Thyroid gland (tissue), 4 donors: ENCODE measurements at regions not wholly inside any gene's neighbourhood (a gene's known extent, or its start where the extent isn't known, plus 50 kb on each side); places are given as distances from the start of the nearest gene placed in this dataset.
A peak's percentile ranks its signal among the peaks of the same experiment; 100 is the strongest.
"Not testable (repeated sequence)": the region's sequence is repeated elsewhere in the genome, so short reads cannot be mapped to it uniquely, and the experiment has no call there.

Experiments
- DNase-seq, 2 donors: peaks; one replicate each; pipeline ENCODE4 v3.0.0-alpha.2; 2019
- H3K27ac ChIP-seq, 3 donors: fragments of 200-600 bp; sonication (generic); 1 replicate in 2 of 3; 2 replicates in 1 of 3; pipeline ENCODE4 v1.5.1; 2016 to 2019; ENCODE audit warnings: mild to moderate bottlenecking in 1 of 3, moderate library complexity in 1 of 3
- H3K27me3 ChIP-seq: fragments of 200-600 bp; sonication (generic); one replicate; pipeline ENCODE4 v1.5.1; 2019
- H3K36me3 ChIP-seq, 2 donors: fragments of 200-600 bp; sonication (generic); one replicate each; pipeline ENCODE4 v1.5.1; 2016 to 2019
- H3K4me1 ChIP-seq, 2 donors: fragments of 200-600 bp; sonication (generic); one replicate each; pipeline ENCODE4 v1.5.1; 2017 to 2019
- H3K4me3 ChIP-seq, 3 donors: fragments of 200-600 bp; sonication (generic); replicated peaks in 1 of 3; 1 replicate in 2 of 3; 2 replicates in 1 of 3; pipeline ENCODE4 v1.5.1; 2016; ENCODE audit warnings: mild to moderate bottlenecking in 1 of 3
- H3K9me3 ChIP-seq: fragments of 200-600 bp; sonication (generic); one replicate; pipeline ENCODE4 v1.5.1; 2017
- CTCF ChIP-seq, 6 experiments: fragments of 200-600 bp in 3 of 6; fragments of 450-650 bp in 3 of 6; sonication (generic) in 3 of 6; IDR thresholded peaks; one replicate each; pipeline ENCODE4 v1.5.1; 2016 to 2019; ENCODE audit warnings: antibody characterized with exemption in 6 of 6, mild to moderate bottlenecking in 2 of 6, inconsistent platforms in 1 of 6, moderate library complexity in 1 of 6
- POLR2A ChIP-seq, 2 donors: fragments of 450-650 bp; IDR thresholded peaks; one replicate each; pipeline ENCODE4 v1.6.1; 2017; ENCODE audit warnings: antibody characterized with exemption in 2 of 2, mild to moderate bottlenecking in 2 of 2, moderate library complexity in 1 of 2
- WGBS, 2 donors: methylation state at CpG; one replicate each; pipeline ENCODE4 v1.1.5; 2017; 5-methylcytosine and 5-hydroxymethylcytosine counted together
- intact Hi-C: fragments of 100-400 bp; cut with DNase I; formaldehyde crosslinking; loops from one replicate; pipeline ENCODE4 v1.15.1; 2023

- TF ChIP-seq POLR2A (IDR thresholded peaks at IDR 0.05) (no peak), CTCF (IDR thresholded peaks at IDR 0.05) (no peak)
- no peaks in the 10 kb centered on the region for H3K9me3 ChIP-seq
- H3K27me3 ChIP-seq, result no peaks in the 10 kb centered on the region
- peak overlapping the region in 1 of 3 donors; percentile 30 for H3K27ac ChIP-seq
- H3K36me3 ChIP-seq, result no peaks in the 10 kb centered on the region
- no peak overlapping the region for H3K4me3 ChIP-seq
- DNase-seq, result no peak
- intact Hi-C loops, result no loop called here
- peaks cover 30% of the 10 kb centered on the region in 2 donors for H3K4me1 ChIP-seq
Measured at GRCh38 chr3:88742674-88743507, 364.5 kb upstream of the EPHA3 start.

- peak overlapping the region in 2 of 3 donors; percentile 25 to 35 for H3K27ac ChIP-seq
- no peaks in the 10 kb centered on the region for H3K27me3 ChIP-seq
- H3K36me3 ChIP-seq, result no peaks in the 10 kb centered on the region
- intact Hi-C loops, result no loop called here
- no peak for TF ChIP-seq POLR2A (IDR thresholded peaks at IDR 0.05)
- TF ChIP-seq CTCF (IDR thresholded peaks at IDR 0.05), result no peak
- H3K4me1 ChIP-seq, result peaks cover 30% of the 10 kb centered on the region in 2 donors
- H3K4me3 ChIP-seq, result no peak overlapping the region
- H3K9me3 ChIP-seq, result no peaks in the 10 kb centered on the region
- DNase-seq, result peak in 1 of 2 donors; percentile 16
- 30 to 38% methylated on average over 1 of the region's 1 CpG for WGBS, 2 donors
Measured at GRCh38 chr3:88744896-88745295, 362.5 kb upstream of the EPHA3 start.

GRCh38 chr3:88747145-88747544 is 360.3 kb upstream of the EPHA3 start:
- H3K36me3 ChIP-seq, DNase-seq, intact Hi-C loops, H3K27me3 ChIP-seq, H3K9me3 ChIP-seq, H3K4me3 ChIP-seq, H3K27ac ChIP-seq: not testable (repeated sequence)
- H3K4me1 ChIP-seq, result peaks cover 24 to 25% of the 10 kb centered on the region in 2 donors
- 76 to 80% methylated on average over 6 of the region's 6 CpGs for WGBS, 2 donors

- intact Hi-C loops, result no loop called here
Measured at GRCh38 chr3:88758676-88759075, 348.7 kb upstream of the EPHA3 start.

GRCh38 chr3:88767746-88768145 is 339.7 kb upstream of the EPHA3 start:
- no peaks in the 10 kb centered on the region for H3K27me3 ChIP-seq
- DNase-seq, result no peak
- H3K36me3 ChIP-seq, result no peaks in the 10 kb centered on the region
- H3K27ac ChIP-seq, result no peak overlapping the region
- H3K9me3 ChIP-seq, result no peaks in the 10 kb centered on the region
- H3K4me1 ChIP-seq, result no peaks in the 10 kb centered on the region
- intact Hi-C loops, result no loop called here
- WGBS, 2 donors, result 80 to 93% methylated on average over 2 of the region's 2 CpGs
- H3K4me3 ChIP-seq, result no peak overlapping the region
- no peak for TF ChIP-seq POLR2A (IDR thresholded peaks at IDR 0.05)
- no peak for TF ChIP-seq CTCF (IDR thresholded peaks at IDR 0.05)

More at GRCh38 chr3:88758676-88759075, 348.7 kb upstream of the EPHA3 start:
- H3K4me3 ChIP-seq, result no peak overlapping the region
- H3K9me3 ChIP-seq, result no peaks in the 10 kb centered on the region
- H3K4me1 ChIP-seq, result no peaks in the 10 kb centered on the region
- H3K27ac ChIP-seq, result no peak overlapping the region
- DNase-seq, result no peak
- H3K36me3 ChIP-seq, result no peaks in the 10 kb centered on the region
- TF ChIP-seq CTCF (IDR thresholded peaks at IDR 0.05) (no peak), POLR2A (IDR thresholded peaks at IDR 0.05) (no peak)
- 56 to 85% methylated on average over 1 of the region's 1 CpG for WGBS, 2 donors
- H3K27me3 ChIP-seq, result no peaks in the 10 kb centered on the region
